AG04450 (cell line): ENCODE measurements at regions not wholly inside any gene's neighbourhood (a gene's known extent, or its start where the extent isn't known, plus 50 kb on each side); places are given as distances from the start of the nearest gene placed in this dataset.
"Not testable (repeated sequence)": the region's sequence is repeated elsewhere in the genome, so short reads cannot be mapped to it uniquely, and the experiment has no call there.

ENCODE experiments used
- CTCF ChIA-PET: fragments of 300-600, 350-600 bp; formaldehyde crosslinking; extraction: SDS; loops from one replicate; lab custom pipeline; 2022; ENCODE audit warnings: antibody characterized with exemption, inconsistent platforms; lab: Charles Lee
- POLR2A ChIA-PET: fragments of 350-600 bp; formaldehyde crosslinking; extraction: SDS; loops from one replicate; lab custom pipeline; 2021; ENCODE audit warnings: antibody characterized with exemption, inconsistent platforms; lab: Yijun Ruan, JAX
- DNase-seq: peaks from one replicate; pipeline ENCODE4 v3.0.0-alpha.2; 2011; ENCODE audit warnings: low read depth, low spot score
- H3K27ac ChIP-seq: one replicate; pipeline ENCODE4 v1.5.1; 2012; ENCODE audit warnings: low read depth, low read length, control low read depth
- H3K27me3 ChIP-seq: one replicate; pipeline ENCODE4 v1.6.0; 2012; ENCODE audit warnings: low read length; ENCODE audit not compliant: control insufficient read depth, insufficient read depth
- H3K4me3 ChIP-seq: 2 replicates; pipeline ENCODE4 v1.5.1; 2011; ENCODE audit warnings: mild to moderate bottlenecking, low read depth, low read length, control low read depth
- H3K9me3 ChIP-seq: 2 replicates; pipeline ENCODE4 v1.5.1; 2012; ENCODE audit warnings: low read length; ENCODE audit not compliant: control insufficient read depth, insufficient read depth
- TF ChIP-seq, protein P1 (sequence below): IDR thresholded peaks from 2 replicates; pipeline ENCODE4 v1.5.1; 2011; ENCODE audit warnings: low read depth, low read length, control low read depth, inconsistent platforms

DNA sequence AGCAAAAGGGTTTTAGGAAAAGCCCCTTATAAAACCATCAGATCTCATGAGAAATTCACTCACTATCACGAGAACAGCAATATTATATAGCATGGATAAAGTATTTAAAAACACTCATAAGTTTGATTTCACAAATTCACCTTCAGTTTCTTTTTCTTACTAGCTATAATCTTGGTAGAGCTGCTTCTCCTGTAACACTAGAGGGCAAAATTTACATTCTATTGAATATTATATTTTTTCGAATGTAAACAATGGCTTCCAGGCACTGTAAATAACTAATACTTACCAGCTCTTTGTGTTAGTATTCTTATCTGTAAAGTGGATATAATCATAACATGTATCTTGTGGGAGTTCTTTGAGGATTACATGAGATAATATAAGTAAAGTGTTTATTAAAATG, 259.6 kb downstream of the CCER1 start:
- no peaks in the 10 kb centered on the region for H3K27me3 ChIP-seq
- no peak for DNase-seq
- H3K9me3 ChIP-seq: no peaks in the 10 kb centered on the region
- TF ChIP-seq, protein P1, sequence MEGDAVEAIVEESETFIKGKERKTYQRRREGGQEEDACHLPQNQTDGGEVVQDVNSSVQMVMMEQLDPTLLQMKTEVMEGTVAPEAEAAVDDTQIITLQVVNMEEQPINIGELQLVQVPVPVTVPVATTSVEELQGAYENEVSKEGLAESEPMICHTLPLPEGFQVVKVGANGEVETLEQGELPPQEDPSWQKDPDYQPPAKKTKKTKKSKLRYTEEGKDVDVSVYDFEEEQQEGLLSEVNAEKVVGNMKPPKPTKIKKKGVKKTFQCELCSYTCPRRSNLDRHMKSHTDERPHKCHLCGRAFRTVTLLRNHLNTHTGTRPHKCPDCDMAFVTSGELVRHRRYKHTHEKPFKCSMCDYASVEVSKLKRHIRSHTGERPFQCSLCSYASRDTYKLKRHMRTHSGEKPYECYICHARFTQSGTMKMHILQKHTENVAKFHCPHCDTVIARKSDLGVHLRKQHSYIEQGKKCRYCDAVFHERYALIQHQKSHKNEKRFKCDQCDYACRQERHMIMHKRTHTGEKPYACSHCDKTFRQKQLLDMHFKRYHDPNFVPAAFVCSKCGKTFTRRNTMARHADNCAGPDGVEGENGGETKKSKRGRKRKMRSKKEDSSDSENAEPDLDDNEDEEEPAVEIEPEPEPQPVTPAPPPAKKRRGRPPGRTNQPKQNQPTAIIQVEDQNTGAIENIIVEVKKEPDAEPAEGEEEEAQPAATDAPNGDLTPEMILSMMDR: peak; percentile 50
- ChIA-PET POLR2A (no interaction called here), CTCF (interaction anchor here (0.8 to 1.0 kb wide), 3 partner anchors 159 to 245 kb away, joined by 3 to 7 read pairs (median 6); no protein-coding TSS in a partner anchor)
- H3K27ac ChIP-seq: no peak overlapping the region
- no peak overlapping the region for H3K4me3 ChIP-seq

DNA sequence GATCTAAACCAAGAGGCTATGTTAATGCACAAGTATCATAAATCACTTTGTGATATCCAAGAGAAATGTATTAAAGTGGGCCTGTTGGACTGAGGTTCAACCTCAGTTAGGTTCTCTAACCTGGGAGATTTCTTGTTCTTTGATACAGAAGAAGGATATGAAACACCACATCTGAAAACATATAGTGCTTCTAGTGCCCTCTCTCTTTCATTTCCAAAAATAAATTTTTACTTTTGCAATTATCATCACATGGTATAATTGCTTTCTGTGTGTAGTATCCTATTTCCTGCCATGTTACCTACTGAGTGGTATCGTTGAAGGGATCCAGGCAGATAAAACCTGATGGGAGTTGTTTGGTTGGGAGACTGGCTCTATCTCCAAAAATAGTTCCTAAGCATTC, 264.9 kb downstream of the CCER1 start:
- no peak overlapping the region for H3K27ac ChIP-seq
- no peaks in the 10 kb centered on the region for H3K9me3 ChIP-seq
- POLR2A ChIA-PET: no interaction called here
- TF ChIP-seq, protein P1: no peak
- H3K27me3 ChIP-seq: no peaks in the 10 kb centered on the region
- DNase-seq: no peak
- no peak overlapping the region for H3K4me3 ChIP-seq
- CTCF ChIA-PET: no interaction called here

DNA sequence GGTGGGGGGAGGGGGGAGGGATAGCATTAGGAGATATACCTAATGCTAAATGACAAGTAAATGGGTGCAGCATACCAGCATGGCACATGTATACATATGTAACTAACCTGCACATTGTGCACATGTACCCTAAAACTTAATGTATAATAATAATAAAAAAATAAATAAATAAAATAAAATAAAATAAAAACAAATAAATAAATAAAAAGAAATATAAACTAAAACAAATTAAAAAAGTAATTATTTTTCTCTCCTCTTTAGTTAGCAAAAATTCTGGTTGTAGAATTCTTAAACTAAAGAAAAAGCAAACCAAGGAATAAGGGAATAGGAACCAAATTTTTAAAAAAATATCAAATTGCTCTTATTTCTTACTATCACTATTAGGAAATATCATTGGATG, 267.3 kb downstream of the CCER1 start:
- CTCF ChIA-PET, DNase-seq, H3K9me3 ChIP-seq, POLR2A ChIA-PET, H3K27ac ChIP-seq, H3K4me3 ChIP-seq, H3K27me3 ChIP-seq: not testable (repeated sequence)

DNA sequence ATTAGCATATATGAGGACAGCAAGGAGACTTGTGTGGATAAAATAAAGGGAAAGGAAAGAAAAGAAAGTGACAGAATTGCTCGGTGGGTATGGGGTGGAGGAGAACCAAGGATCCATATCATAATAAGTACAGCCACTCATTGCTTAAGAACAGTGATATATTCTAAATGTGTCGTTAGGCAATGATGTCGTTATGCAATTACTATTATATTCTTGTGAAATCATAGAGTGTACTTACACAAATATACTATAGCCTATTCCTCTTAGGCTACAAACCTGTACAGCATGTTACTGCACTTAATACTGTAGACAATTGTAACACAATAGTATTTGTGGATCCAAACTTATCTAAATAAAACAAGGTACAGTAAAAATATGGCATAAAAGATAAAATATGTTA, 271.1 kb downstream of the CCER1 start:
- Histone ChIP-seq H3K27ac (no peak overlapping the region), H3K4me3 (no peak overlapping the region), H3K27me3 (no peaks in the 10 kb centered on the region), H3K9me3 (no peaks in the 10 kb centered on the region)
- TF ChIP-seq, protein P1: no peak
- CTCF ChIA-PET: interaction anchor here (1.2 kb wide), 1 partner anchor 9 kb away, joined by 3 read pairs; no protein-coding TSS in a partner anchor
- no peak for DNase-seq
- POLR2A ChIA-PET: no interaction called here

DNA sequence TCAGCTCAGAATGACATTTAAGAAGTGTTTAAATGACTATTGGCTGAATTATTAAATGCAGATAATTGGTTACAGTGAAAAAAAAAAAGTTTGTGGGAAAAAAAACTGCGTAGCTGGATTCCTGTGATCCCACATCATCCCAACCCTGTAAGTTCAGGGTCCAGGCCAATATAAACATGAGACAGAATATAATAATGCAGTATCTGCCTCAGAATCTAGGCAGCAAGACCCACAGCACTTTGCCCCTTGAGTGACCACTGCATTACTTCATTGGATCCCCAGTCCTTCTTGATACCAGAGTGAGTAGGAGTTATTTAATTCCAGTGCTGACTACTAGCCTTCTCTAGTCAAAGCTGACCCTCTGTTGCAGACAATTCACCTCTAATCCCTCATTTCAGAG, 272.6 kb downstream of the CCER1 start:
- H3K27me3 ChIP-seq: no peaks in the 10 kb centered on the region
- H3K4me3 ChIP-seq: no peak overlapping the region
- peak; percentile 23 for DNase-seq
- H3K9me3 ChIP-seq: no peaks in the 10 kb centered on the region
- ChIA-PET CTCF (no interaction called here), POLR2A (no interaction called here)
- H3K27ac ChIP-seq: no peak overlapping the region
- TF ChIP-seq, protein P1: no peak

DNA sequence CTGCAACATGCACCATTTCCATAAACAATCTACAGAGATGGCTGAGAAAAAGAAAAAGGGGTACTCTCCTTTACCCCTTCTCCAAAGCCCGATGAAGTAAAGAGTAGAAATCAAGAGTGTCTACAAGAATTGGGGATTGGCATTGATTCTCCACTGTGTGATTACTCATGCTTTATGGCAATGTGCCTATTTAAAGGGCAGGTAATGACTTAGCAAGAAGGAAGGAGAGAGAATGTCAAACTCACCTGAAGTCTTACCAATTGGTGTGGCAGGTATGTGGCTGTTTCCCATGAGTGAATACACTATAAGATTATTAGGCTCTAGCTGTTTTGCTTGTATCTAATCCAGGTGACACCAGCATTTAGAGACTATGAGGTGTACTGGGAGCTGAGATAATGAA, 275.3 kb downstream of the CCER1 start:
- DNase-seq: no peak
- CTCF ChIA-PET: no interaction called here
- H3K27ac ChIP-seq: no peak overlapping the region
- TF ChIP-seq, protein P1: no peak
- no peak overlapping the region for H3K4me3 ChIP-seq
- POLR2A ChIA-PET: no interaction called here
- no peaks in the 10 kb centered on the region for H3K27me3 ChIP-seq
- no peaks in the 10 kb centered on the region for H3K9me3 ChIP-seq
